Liver (tissue), 2 donors: ENCODE measurements at regions not wholly inside any gene's neighbourhood (a gene's known extent, or its start where the extent isn't known, plus 50 kb on each side); places are given as distances from the start of the nearest gene placed in this dataset.

Source experiments
- CTCF ChIP-seq: fragments of 150-350 bp; IDR thresholded peaks from 2 replicates; pipeline ENCODE4 v1.5.1; 2017; ENCODE audit warnings: improper control_type of control experiment, low read depth, low read length; ENCODE audit not compliant: missing input control
- MAX ChIP-seq: IDR thresholded peaks from 2 replicates; pipeline ENCODE4 v1.6.1; 2016; ENCODE audit warnings: antibody characterized with exemption
- donor health status: healthy.

DNA sequence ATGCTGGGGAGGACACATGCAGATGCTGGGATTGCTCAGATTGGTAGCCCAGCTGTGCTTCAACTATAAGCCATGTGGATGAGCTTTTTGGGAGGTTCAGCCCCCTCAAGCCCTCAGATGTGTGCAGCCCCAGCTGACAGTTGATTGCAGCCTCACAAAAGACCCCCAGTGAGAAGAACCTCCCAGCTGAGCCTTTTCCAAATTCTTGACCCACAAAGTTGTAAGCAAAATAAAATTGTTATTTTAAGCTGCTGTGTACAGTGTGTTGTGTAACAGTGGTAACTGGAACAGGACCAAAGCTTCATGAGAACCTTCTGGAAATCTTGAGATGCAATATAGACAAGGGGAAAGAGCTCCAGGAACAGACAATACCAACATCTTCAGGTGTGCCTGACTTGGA is 156.8 kb upstream of the IRX3 start:
- no peak for TF ChIP-seq MAX
- TF ChIP-seq CTCF, result no peak
